Stromal cell of bone marrow (primary cell): ENCODE measurements at regions not wholly inside any gene's neighbourhood (a gene's known extent, or its start where the extent isn't known, plus 50 kb on each side); places are given as distances from the start of the nearest gene placed in this dataset.
"Not testable (repeated sequence)": the region's sequence is repeated elsewhere in the genome, so short reads cannot be mapped to it uniquely, and the experiment has no call there.

Experiments
- DNase-seq: peaks from one replicate; pipeline ENCODE4 v3.0.0-alpha.2; 2012; ENCODE audit warnings: low read depth

DNA sequence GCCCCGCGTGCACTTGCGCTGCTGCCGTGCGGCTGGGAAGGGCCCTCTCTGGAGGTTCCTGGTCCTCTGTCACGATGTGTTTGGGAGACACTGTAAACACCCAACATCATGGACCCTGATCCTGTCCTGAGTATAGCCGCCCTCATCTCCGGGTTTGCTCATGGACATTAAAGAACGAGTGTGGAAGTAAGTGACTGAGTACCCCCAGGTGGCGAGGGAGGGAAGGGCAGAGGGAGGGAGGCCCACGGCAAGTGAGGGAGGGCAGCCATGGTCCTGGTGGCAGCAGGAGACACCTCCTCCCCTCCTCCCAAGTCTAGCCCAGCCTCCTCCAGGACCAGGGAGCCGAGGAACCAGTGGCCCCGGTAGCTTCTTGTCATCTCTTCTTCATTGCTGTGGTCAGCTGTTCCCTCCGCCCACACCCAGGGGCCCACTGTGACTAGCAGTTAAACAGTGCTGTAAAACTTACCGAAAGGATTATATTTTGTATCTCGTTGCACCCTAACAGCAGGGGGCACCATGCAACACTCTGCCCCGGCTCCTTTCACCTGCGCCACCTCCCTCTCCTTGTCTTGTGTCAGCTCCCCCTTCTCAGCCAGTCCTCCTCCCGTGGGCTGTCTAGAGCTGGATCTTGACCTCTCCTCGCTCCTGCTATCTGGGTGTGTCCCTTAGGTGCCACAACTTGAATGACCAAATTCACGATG is 566.5 kb upstream of the B3GAT1 start:
- no peak for DNase-seq

DNA sequence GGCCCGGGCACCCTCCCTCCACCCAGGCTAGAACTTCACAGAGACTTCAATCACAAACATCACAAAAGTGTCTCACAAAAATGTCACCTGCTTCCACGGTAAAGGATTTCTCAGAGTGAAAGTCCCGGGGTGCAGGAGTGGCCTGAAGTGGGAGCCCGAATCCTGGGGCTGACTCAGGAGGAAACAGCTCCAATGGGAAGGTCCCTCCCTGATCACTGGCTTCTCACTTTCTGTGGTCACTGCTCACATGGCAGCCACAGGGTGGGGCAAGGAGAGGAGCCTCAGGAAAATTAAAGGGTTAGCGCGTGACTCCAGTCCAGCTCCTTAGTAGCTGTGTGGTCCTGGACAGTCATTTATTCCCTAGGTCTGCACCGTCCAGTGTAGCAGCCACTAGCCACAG is 564.5 kb upstream of the B3GAT1 start:
- peak; percentile 11 for DNase-seq

DNA sequence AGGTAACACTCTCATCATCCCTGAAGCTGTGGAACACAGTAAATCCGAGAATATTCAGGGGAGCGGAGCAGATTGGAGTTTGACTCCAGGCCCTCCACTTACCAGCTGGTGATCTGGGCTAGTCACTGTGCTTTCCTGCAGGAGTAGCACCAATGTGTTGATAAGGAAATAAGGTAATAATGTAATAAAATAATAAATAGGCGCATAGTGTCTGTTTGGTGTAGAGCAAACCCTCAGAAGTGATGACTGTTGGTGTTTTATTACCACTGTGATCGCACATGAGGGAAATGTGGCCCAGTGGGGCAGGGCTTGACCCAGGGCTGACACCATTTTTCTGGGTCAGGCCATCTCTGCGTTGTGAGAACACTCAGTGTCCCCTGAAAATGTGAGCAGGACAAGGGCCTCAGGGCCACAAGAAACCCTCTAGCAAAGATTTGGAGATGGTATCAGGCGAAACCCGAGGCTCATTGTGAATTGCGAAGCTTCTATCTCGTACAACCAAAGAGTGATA is 563.9 kb upstream of the B3GAT1 start:
- no peak for DNase-seq

DNA sequence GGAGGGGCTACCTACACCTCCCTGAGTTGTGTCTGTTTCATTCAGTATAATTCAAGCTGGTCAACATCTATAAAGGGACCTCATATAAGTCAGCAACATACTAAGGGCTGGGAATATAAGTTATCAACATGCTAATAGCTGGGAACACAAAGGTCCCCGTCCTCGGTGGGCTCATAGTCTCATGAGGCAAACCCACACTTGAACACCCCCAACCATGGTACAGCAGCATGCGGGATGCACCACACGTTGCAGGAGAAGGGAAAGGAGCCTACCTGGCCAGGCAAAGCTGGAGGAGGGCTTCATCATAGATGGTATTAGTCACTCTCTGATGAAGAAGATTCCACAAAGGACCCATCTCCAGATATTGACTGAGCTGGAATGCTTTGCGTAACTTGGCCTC is 561.8 kb upstream of the B3GAT1 start:
- no peak for DNase-seq

DNA sequence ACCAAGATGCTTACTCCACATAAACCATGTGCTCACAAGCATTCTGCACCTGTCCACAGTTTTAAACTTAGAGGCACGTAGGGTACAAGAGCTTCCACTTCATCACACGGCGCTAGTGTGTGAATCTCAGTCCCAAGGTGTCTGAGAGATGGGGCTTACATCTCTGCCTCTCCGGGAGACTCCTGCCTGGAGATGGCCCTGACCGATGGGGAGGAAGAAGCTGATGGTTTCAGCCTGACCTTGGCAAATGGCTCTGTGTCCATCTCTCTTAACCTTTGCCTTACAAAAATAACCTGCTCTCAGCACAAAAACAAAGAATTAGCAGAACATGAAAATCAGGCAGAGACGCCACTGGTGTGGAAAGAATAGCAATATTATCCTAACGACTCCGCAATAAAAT is 559.3 kb upstream of the B3GAT1 start:
- DNase-seq = no peak

DNA sequence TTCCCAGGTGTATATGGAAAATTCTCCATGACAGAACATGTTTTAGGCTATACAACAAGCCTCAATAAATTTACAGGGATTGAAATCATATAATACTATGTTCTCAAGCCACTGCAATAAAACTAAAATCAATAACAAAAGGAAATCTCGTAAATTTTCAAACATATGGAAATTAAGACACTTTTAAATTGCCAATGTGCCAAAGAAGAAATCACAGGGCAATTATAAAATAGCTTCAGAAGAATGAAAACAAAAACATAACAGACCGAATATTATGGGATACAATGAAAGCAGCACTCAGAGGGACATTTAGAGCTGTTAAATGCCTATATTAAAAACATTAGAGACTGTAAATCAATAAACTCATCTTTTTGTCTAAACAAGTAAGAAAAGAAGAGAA is 555.7 kb upstream of the B3GAT1 start:
- DNase-seq = no peak

DNA sequence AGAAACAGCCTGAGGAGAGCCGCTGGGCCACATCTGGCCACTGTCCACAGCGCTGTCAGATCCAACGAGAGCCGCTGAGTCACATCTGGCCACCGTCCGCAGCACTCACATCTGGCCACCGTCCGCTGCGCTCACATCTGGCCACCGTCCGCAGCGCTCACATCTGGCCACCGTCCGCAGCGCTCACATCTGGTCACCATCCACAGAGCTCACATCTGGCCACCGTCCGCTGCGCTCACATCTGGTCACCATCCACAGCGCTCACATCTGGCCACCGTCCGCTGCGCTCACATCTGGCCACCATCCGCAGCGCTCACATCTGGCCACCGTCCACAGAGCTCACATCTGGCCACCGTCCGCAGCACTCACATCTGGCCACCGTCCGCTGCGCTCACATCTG is 549.3 kb upstream of the B3GAT1 start:
- DNase-seq = not testable (repeated sequence)

DNA sequence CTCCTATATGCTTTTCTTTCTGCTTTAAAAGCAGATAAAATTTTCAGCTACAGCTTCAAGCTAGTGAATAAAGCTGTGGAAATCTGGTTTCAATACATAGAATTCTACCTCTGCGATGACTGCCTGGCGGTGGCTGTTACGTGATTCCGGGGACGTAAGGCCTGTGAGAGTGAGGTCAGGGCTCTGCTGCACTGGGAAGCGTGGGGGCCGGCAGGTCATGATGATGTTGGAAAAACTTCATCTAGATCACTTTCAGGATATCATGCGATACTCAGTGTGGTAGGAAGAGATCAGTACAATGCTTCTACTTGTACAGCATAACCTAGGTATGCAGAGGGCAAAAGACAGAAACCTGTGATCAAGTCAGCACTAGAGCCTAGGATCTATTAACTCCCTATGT is 546.8 kb upstream of the B3GAT1 start:
- no peak for DNase-seq

DNA sequence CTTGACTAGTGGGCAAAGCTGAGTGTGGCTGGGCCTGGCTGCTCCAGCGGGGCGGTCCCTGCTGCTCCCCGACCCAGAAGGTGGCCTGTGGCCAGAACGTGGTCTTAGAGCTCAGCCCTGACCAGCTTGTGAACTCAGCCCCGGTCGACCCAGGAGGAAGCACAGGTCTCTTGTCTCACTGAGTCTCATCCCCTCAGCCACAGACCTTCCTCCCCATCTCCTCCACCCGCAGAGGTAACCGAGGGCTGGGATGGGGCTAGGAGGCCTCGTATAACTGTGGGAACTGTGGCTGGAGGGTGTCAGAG is 546.2 kb upstream of the B3GAT1 start:
- DNase-seq = no peak

DNA sequence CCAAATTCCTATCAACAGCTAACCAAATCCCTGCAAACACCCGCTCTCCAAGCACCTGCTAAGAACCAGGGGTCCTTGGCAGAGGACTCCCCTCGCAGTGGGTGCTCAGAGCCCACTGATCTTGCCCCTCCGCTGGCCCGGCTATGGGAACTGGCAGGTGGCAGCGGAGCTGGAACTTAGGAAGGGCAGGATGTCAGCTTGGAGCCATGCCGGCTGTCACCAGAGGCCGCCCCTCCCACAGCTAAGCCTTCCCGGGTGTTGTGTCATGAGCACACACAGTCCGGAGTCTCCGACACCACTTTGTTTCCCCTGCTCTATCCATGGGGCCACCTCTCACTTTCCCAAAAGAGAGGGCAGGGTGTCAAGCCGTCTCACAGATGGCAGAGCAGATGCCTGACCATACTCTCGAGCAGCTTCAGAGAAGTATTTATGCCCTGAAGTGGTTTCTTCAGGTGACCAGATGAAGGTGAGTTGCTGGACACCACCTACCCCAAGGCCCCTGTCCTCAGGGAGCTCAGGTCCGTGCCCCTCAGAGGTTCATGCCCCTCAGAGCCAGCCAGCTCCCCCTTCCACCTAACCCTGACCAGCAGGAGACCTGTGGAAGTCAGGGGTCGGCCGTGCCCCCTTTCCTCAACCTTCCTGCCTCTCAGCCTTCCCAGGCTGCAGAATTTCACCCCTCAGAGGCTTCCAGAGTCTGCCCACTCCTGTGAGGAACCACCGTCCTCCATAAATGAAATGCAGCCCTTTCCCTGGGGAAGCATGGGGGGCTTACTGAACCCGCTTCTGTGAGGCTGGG is 545.7 kb upstream of the B3GAT1 start:
- DNase-seq = no peak

DNA sequence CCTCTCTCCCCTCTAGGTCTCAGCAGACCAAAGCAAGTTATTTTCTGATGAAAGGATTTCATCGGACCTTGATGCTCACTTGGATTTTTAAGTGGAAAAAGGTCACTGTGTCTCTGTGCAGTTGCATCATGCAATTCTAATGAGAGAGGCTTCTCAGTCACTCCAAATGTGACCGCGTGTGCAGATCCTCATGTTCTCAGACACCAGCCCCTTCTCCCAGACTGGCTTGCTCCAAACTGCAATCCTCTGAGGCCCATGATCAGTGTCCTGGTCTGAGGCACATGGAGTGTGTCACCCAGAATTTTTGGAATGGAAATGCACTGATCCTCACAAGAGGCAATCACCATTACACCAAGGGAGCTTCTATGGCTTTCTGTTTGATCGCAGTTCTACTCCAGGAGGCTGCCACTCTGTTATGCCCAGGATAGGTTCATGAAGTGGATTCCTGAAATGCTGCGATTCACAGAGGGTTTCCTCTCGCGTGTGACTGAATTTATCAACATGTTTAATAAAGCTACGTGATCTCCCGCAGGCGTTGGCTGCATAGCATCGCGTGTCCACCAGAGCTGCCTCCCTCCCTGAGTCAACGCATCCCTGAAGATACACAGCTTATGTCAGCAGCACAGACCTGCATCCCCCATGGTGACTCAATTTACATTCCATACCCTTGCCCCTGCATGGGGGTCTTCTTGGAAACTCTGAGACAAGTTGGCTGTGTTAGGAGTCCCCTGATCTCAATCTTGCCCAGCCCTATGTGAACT is 544.6 kb upstream of the B3GAT1 start:
- no peak for DNase-seq

DNA sequence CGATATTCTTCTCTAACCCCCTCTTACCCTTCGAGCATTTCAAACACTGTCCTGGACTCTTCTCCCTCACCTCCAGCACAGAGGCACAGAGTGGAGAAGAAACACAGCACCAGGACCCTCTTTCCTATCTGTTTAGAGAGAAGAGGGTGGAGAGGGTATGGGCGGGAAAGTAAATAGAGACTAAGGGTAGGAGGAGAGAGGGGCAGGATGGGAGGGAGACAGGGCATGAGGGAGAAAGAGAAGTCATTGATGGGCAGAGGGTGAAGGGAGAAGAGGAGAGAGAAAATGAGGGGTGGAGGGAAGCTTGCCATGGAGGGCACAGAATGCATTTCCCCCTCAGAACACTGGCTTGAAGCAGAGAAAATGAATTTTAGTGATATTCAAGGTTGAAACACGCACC is 543.9 kb upstream of the B3GAT1 start:
- DNase-seq = not testable (repeated sequence)

DNA sequence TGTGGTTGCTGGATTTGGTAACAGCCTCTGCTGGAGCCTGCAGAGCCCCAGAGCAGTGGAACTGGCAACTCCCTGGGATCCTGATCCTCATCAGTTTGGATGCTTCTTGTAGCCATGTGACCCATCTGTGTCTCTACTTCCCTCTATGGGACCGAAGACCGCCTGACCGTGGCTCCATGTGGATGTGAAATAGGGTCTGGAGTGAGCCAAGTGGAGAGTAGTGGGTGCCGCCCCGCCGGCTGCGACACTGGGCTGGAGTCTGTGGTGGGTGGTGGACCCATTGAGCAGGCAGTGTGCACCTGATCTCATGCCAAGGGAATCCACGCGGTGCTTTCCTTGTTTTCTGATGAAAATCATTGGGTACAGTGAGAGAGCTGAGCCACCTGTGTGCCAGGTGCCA is 543.2 kb upstream of the B3GAT1 start:
- DNase-seq = no peak

DNA sequence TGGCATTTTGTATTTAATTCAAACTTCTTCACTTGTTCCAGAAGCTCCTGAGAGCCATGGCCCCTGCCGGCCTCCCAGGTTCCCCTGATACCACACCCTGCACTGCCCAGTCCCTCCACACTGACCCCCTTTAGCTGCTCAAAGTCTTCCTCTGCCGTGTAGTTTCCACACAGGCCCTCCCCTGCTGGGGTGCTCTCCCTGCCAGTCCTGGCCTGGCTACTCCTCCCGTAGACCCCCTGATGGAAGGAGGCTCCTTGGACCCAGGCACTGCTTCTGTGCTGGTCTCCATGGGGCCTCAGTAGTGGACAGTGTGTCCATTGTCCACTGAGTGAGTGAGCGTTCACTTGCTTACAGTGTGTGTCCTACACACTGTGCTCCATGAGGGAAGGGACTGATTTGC is 542.4 kb upstream of the B3GAT1 start:
- DNase-seq = not testable (repeated sequence)

DNA sequence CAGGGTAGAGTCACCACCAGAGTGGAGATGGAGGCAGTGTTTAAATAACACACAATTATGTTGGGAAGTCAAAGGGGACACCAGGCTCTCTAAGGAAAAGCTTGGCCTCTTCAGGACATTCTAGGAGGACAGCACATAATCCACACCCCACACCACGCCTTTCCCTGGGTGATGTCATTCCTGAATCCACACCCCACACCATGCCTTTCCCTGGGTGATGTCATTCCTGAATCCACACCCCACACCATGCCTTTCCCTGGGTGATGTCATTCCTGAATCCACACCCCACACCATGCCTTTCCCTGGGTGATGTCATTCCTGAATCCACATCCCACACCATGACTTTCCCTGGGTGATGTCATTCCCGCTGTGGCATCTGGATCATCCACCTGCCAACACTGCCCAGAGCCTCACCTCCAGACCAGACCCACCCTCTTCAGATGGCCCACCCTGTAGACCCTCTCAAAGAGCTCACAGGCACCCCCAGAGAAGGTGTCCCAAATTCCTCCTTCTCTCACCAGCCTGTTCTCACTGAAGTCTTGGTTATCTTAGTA is 541.5 kb upstream of the B3GAT1 start:
- not testable (repeated sequence) for DNase-seq

DNA sequence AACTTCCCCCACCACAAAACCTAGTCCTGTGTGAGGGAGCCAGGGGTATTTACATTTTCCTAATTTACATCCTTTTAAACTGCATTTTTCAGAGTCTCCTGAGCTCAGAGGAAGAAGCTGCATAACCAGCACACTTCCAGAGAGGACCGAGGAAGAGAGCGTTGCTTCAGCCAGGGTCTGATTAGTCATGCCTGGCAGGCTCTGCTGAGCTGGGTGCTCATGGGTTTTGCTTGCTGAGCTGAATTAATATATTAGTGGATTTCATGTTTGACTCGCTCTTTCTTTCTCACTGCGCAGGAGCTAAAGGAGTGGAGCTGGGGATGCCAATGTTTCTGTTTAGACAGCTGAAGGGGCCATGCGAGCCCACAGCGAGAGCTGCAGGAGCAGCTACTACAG is 539.3 kb upstream of the B3GAT1 start:
- DNase-seq = peak; percentile 73

DNA sequence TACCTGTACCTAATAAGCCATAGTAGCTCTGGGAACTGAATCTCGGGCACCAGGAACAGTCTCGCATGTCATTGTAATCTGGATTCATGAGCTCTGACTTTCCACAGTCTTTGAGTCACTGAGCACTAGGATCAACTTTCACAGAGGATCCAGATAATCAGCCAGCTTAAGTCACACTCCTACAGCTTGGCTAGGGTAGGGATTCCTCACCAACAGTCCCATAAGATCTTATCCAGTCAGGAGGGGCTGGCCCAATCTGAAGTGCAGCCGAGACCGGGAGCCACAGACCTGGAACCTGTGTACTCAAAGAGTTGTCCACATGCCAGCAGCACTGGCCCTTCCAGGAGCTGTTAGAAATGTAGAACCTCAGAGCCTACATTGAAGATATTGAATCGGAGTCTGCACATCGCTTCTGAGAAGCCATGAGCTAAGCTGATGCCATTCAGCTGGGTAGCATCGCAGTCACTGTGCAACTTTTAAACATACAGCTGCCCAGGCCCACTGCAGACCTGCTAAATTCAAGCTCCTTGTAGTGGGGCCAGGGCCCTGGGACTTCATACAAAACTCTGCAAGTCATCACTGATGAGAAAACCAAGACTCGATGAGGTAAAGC is 538.8 kb upstream of the B3GAT1 start:
- peak; percentile 55 for DNase-seq

DNA sequence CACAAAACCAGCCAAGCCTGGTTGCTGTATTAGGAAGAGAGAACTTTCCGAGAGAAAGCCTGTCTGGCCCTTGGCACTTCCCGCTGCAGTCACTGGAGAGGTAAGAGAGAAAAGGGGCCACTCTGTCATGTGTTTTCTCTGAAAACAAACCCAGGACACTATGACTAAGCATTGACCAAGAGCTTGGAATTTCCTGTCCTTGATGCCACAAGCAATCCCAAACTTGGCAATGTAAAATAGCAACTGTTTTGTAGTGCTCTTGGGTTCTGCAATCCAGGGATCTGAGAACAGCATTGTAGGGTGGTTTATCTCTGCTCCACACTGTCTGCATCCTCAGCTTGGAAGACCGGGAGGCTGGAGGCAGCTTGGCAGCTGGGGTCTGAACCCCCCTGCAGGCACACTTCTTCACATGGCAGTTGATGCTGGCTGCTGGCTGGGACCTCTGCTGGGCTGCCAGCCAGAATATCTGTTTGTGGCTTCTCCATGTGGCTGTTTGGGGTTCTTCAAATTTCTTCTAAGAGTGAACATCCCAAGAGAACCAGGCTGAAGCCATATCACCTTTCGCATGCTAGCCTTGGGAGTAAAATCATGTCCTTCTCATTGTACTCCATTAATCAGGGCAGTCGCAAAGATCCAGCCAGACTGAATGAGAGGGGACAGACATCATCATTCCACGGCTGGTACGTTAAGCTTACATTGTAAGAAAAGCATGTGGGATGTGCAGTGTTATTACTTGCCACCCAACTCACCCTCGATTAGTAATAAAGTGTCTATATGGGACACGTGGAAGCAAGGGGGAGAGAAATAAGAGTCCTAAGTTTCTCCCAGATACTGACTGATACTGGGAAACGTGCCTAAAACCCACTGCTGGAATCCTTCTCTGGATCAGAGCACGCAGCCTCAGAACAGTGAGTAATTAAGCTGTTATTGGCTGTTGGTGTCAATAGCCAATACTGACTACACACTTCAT is 537.4 kb upstream of the B3GAT1 start:
- peak; percentile 75 for DNase-seq

DNA sequence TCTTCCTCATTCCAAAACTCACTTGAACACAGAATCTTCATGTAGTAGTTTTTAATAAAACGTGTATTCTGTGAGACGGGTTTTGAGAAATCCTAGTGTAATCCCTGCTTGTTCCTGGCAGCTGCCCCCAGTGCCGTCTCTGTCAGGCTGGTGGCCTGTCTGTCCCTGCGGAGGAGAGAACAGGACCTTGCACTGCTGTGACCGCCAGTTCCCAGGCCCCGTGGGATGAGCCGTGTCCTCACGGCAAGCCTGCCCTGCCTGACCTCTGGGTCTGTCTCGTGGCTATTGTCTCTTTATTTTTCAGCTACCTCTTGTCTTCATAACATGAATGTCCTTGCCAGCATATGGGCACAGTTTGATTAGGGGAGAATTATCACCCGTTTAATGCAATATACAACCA is 535.5 kb upstream of the B3GAT1 start:
- DNase-seq = no peak

DNA sequence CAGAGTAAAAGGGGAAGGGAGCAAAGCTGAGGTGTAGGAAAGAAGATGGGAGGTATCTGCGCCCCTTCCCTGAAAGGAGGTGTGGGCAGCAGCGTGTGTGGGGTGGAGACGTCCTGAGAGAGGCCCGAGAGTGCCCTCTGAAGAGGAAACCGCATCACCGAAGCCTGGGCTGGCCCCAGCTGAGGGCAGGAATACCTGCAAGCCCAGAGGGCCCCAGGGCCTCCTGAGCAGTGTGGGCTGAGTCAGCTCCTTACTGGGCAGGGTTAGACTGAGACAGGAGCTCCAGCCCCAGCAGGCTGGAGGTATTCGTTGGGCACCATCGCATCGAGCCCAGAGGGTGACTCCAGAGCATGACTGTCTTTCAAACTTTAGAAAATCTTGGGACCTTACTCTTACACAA is 534.0 kb upstream of the B3GAT1 start:
- no peak for DNase-seq

DNA sequence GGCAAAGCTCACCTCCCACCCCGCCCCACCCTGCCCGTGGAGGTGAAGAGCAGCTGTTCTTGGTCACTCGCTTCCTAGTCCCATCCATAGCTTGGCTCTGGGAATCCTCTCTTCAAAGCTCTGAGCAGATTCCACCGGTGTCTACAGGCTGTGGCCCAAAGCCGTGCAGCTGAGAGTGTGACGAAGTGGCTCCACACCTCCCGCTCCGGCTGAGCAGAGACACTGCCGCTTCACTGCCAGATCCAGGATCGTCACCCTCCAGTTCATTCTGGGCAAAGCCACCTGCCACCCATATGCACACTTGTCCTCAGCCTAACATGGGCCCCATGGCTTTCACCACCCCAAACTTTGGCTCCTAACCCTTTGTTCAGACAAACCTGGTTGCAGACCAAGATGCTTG is 532.9 kb upstream of the B3GAT1 start:
- no peak for DNase-seq
